ENCODE measurements at regions not wholly inside any gene's neighbourhood (a gene's known extent, or its start where the extent isn't known, plus 50 kb on each side); places are given as distances from the start of the nearest gene placed in this dataset.

GRCh38 chr12:17344649-17345048, 738.7 kb upstream of the LMO3 start:
- no peak for TF ChIP-seq PAX5 (IDR thresholded peaks at IDR 0.05; ENCODE audit: insufficient read depth, low read length, severe bottlenecking)
- FAIRE-seq (no peak), DNase-seq (ENCODE audit: insufficient read length, low spot score) (no peak)

- FAIRE-seq, result no peak
- TF ChIP-seq POLR2A (IDR thresholded peaks at IDR 0.05; ENCODE audit: low read depth, low read length) (no peak), SPI1 (IDR thresholded peaks at IDR 0.05; ENCODE audit: low read depth, low read length) (no peak), TAF1 (IDR thresholded peaks at IDR 0.05; ENCODE audit: low read depth, low read length) (no peak), PAX5 (IDR thresholded peaks at IDR 0.05; ENCODE audit: insufficient read depth, low read length, severe bottlenecking) (no peak), POLR2AphosphoS5 (IDR thresholded peaks at IDR 0.05; ENCODE audit: low read depth, low read length) (no peak), POU2F2 (IDR thresholded peaks at IDR 0.05; ENCODE audit: low read depth, low read length) (no peak)
- DNase-seq (ENCODE audit: insufficient read length, low spot score), result no peak
Measured at GRCh38 chr12:17342381-17342961, 736.5 kb upstream of the LMO3 start.

- FAIRE-seq (no peak), DNase-seq (ENCODE audit: insufficient read length, low spot score) (no peak)
- TF ChIP-seq PAX5 (IDR thresholded peaks at IDR 0.05; ENCODE audit: insufficient read depth, low read length, severe bottlenecking), result no peak
- TF ChIP-seq POLR2A (IDR thresholded peaks at IDR 0.05; ENCODE audit: low read depth, low read length), result no peak
- TF ChIP-seq POU2F2 (IDR thresholded peaks at IDR 0.05; ENCODE audit: low read depth, low read length), result no peak
- TF ChIP-seq TAF1 (IDR thresholded peaks at IDR 0.05; ENCODE audit: low read depth, low read length), result no peak
- no peak for TF ChIP-seq SPI1 (IDR thresholded peaks at IDR 0.05; ENCODE audit: low read depth, low read length)
- TF ChIP-seq POLR2AphosphoS5 (IDR thresholded peaks at IDR 0.05; ENCODE audit: low read depth, low read length), result no peak
Measured at GRCh38 chr12:17335487-17335886, 729.5 kb upstream of the LMO3 start.

GRCh38 chr12:17334784-17335183, 728.8 kb upstream of the LMO3 start:
- DNase-seq (ENCODE audit: insufficient read length, low spot score) (no peak), FAIRE-seq (no peak)
- no peak for TF ChIP-seq POLR2A (IDR thresholded peaks at IDR 0.05; ENCODE audit: low read depth, low read length)
- no peak for TF ChIP-seq SPI1 (IDR thresholded peaks at IDR 0.05; ENCODE audit: low read depth, low read length)
- no peak for TF ChIP-seq TAF1 (IDR thresholded peaks at IDR 0.05; ENCODE audit: low read depth, low read length)
- TF ChIP-seq POU2F2 (IDR thresholded peaks at IDR 0.05; ENCODE audit: low read depth, low read length), result no peak
- TF ChIP-seq PAX5 (IDR thresholded peaks at IDR 0.05; ENCODE audit: insufficient read depth, low read length, severe bottlenecking), result no peak
- TF ChIP-seq POLR2AphosphoS5 (IDR thresholded peaks at IDR 0.05; ENCODE audit: low read depth, low read length), result no peak

GRCh38 chr12:17333287-17333686, 727.3 kb upstream of the LMO3 start:
- peak; percentile 21; the same call in 1 of the 2 replicates for TF ChIP-seq SPI1 (IDR thresholded peaks at IDR 0.05; ENCODE audit: low read depth, low read length)
- TF ChIP-seq POU2F2 (IDR thresholded peaks at IDR 0.05; ENCODE audit: low read depth, low read length), result no peak
- FAIRE-seq (no peak), DNase-seq (ENCODE audit: insufficient read length, low spot score) (no peak)

- FAIRE-seq, result no peak
- DNase-seq (ENCODE audit: insufficient read length, low spot score), result no peak
- TF ChIP-seq TAF1 (IDR thresholded peaks at IDR 0.05; ENCODE audit: low read depth, low read length), result no peak
- TF ChIP-seq POU2F2 (IDR thresholded peaks at IDR 0.05; ENCODE audit: low read depth, low read length), result no peak
- TF ChIP-seq PAX5 (IDR thresholded peaks at IDR 0.05; ENCODE audit: insufficient read depth, low read length, severe bottlenecking), result no peak
- no peak for TF ChIP-seq SPI1 (IDR thresholded peaks at IDR 0.05; ENCODE audit: low read depth, low read length)
- no peak for TF ChIP-seq POLR2A (IDR thresholded peaks at IDR 0.05; ENCODE audit: low read depth, low read length)
- no peak for TF ChIP-seq POLR2AphosphoS5 (IDR thresholded peaks at IDR 0.05; ENCODE audit: low read depth, low read length)
Measured at GRCh38 chr12:17326649-17327048, 720.7 kb upstream of the LMO3 start.

- no peak for FAIRE-seq
- TF ChIP-seq PAX5 (IDR thresholded peaks at IDR 0.05; ENCODE audit: insufficient read depth, low read length, severe bottlenecking) (no peak), TAF1 (IDR thresholded peaks at IDR 0.05; ENCODE audit: low read depth, low read length) (no peak), SPI1 (IDR thresholded peaks at IDR 0.05; ENCODE audit: low read depth, low read length) (no peak), POLR2AphosphoS5 (IDR thresholded peaks at IDR 0.05; ENCODE audit: low read depth, low read length) (no peak), POU2F2 (IDR thresholded peaks at IDR 0.05; ENCODE audit: low read depth, low read length) (no peak), POLR2A (IDR thresholded peaks at IDR 0.05; ENCODE audit: low read depth, low read length) (no peak)
- DNase-seq (ENCODE audit: insufficient read length, low spot score), result no peak
Measured at GRCh38 chr12:17322090-17322489, 716.1 kb upstream of the LMO3 start.

GRCh38 chr12:17304503-17305347, 698.8 kb upstream of the LMO3 start:
- no peak for DNase-seq (ENCODE audit: insufficient read length, low spot score)
- TF ChIP-seq SPI1 (IDR thresholded peaks at IDR 0.05; ENCODE audit: low read depth, low read length) (no peak), POLR2AphosphoS5 (IDR thresholded peaks at IDR 0.05; ENCODE audit: low read depth, low read length) (no peak), PAX5 (IDR thresholded peaks at IDR 0.05; ENCODE audit: insufficient read depth, low read length, severe bottlenecking) (no peak), TAF1 (IDR thresholded peaks at IDR 0.05; ENCODE audit: low read depth, low read length) (no peak), POU2F2 (IDR thresholded peaks at IDR 0.05; ENCODE audit: low read depth, low read length) (no peak), POLR2A (IDR thresholded peaks at IDR 0.05; ENCODE audit: low read depth, low read length) (no peak)
- FAIRE-seq, result no peak

- DNase-seq (ENCODE audit: insufficient read length, low spot score) (no peak), FAIRE-seq (no peak)
- no peak for TF ChIP-seq POU2F2 (IDR thresholded peaks at IDR 0.05; ENCODE audit: low read depth, low read length)
Measured at GRCh38 chr12:17302001-17302400, 696.0 kb upstream of the LMO3 start.

GRCh38 chr12:17301544-17301943, 695.6 kb upstream of the LMO3 start:
- TF ChIP-seq POLR2AphosphoS5 (IDR thresholded peaks at IDR 0.05; ENCODE audit: low read depth, low read length) (no peak), POU2F2 (IDR thresholded peaks at IDR 0.05; ENCODE audit: low read depth, low read length) (no peak), PAX5 (IDR thresholded peaks at IDR 0.05; ENCODE audit: insufficient read depth, low read length, severe bottlenecking) (no peak), SPI1 (IDR thresholded peaks at IDR 0.05; ENCODE audit: low read depth, low read length) (no peak), POLR2A (IDR thresholded peaks at IDR 0.05; ENCODE audit: low read depth, low read length) (no peak), TAF1 (IDR thresholded peaks at IDR 0.05; ENCODE audit: low read depth, low read length) (no peak)
- no peak for DNase-seq (ENCODE audit: insufficient read length, low spot score)
- no peak for FAIRE-seq
